Large intestine (tissue), 3 donors: ENCODE measurements at regions not wholly inside any gene's neighbourhood (a gene's known extent, or its start where the extent isn't known, plus 50 kb on each side); places are given as distances from the start of the nearest gene placed in this dataset.

Experiments used
- DNase-seq, 2 donors: peaks; one replicate each; pipeline versions ENCODE4 v3.0.0 to v3.0.0-alpha.2; 2013
- H3K27ac ChIP-seq: one replicate; pipeline ENCODE4 v1.5.1; 2013; ENCODE audit warnings: low read length
- H3K27me3 ChIP-seq: 2 replicates; pipeline ENCODE4 v1.6.1; 2013; ENCODE audit warnings: low read length; ENCODE audit not compliant: control insufficient read depth, insufficient read depth
- H3K36me3 ChIP-seq: 2 replicates; pipeline ENCODE4 v1.6.1; 2013; ENCODE audit warnings: low read length; ENCODE audit not compliant: control insufficient read depth, insufficient read depth
- H3K4me1 ChIP-seq: one replicate; pipeline ENCODE4 v1.6.1; 2013; ENCODE audit warnings: low read length; ENCODE audit not compliant: control insufficient read depth, insufficient read depth
- H3K4me3 ChIP-seq: one replicate; pipeline ENCODE4 v1.5.1; 2013; ENCODE audit warnings: low read length
- H3K9me3 ChIP-seq: one replicate; pipeline ENCODE4 v1.6.1; 2013; ENCODE audit warnings: mild to moderate bottlenecking, low read depth, low read length, moderate library complexity; ENCODE audit not compliant: control insufficient read depth
- WGBS: methylation state at CpG from one replicate; pipeline ENCODE4 v1.1.5; 2013; ENCODE audit warnings: low lambda C conversion rate; ENCODE audit not compliant: insufficient coverage; 5-methylcytosine and 5-hydroxymethylcytosine counted together

GRCh38 chr2:215758691-215759090 is 254.7 kb downstream of the MREG start:
- H3K36me3 ChIP-seq, result no peaks in the 10 kb centered on the region
- WGBS, result no CpG with 5 or more reads among the region's 4 CpGs

DNA sequence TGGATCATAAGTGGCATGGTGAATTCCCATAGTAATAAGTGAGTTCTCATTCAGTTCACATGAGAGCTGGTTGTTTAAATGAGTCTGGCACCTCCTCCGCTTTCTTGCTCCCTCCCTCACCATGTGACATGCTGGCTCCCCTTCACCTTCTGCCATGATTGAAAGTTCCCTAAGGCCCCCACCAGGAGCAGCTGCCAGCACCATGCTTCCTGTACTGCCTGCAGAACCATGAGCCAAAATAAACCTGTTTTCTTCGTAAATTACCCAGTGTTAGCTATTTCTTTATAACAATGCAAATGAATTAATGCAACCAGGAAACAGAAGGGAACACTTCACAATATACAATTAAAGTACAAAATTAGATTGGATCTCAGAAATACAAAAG is 257.0 kb downstream of the MREG start:
- Histone ChIP-seq H3K27ac (no peak overlapping the region), H3K36me3 (no peaks in the 10 kb centered on the region), H3K4me1 (no peaks in the 10 kb centered on the region), H3K27me3 (no peaks in the 10 kb centered on the region), H3K4me3 (no peak overlapping the region), H3K9me3 (no peaks in the 10 kb centered on the region)
- WGBS, result no CpG with 5 or more reads among the region's 2 CpGs
- no peak for DNase-seq

More at GRCh38 chr2:215758691-215759090, 254.7 kb downstream of the MREG start:
- Histone ChIP-seq H3K4me3 (no peak overlapping the region), H3K27me3 (no peaks in the 10 kb centered on the region), H3K27ac (no peak overlapping the region), H3K4me1 (no peaks in the 10 kb centered on the region), H3K9me3 (no peaks in the 10 kb centered on the region)
- DNase-seq, result no peak

DNA sequence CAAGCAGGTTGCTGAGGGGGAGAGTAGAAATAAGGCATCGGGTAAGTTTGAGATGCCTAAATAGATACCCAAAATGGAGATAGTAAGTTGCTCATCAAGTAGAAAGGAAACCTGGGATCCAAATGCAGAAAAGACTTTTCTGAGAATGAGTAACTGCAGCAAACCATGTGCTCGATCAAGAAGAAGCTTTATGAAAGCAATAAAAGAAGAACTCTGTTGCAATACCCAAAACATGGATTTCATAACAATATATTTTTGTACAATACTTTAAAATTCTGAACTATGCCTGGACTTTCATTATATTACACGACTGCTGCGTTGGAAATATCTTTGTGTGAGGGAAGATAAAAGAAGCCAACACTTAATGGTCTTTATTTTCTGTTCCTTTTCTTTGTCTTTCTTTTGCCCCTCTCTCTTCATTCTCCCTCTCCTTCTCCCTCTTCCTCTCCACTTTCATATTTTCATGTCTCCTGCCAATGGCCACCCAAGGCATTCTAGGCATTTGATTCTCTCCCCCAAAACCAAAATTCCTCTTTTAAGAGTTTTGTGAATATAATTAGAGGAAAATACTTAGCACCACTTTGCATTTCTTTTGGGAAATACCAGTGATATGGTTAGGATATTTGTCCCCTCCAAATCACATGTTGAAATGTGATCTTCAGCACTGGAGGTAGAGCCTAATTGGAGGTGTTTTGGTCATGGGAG is 257.6 kb downstream of the MREG start:
- no peaks in the 10 kb centered on the region for H3K36me3 ChIP-seq
- no peaks in the 10 kb centered on the region for H3K4me1 ChIP-seq
- H3K27me3 ChIP-seq, result no peaks in the 10 kb centered on the region
- no peak for DNase-seq
- H3K4me3 ChIP-seq, result no peak overlapping the region
- WGBS, result 88% methylated on average over 4 of the region's 4 CpGs
- no peaks in the 10 kb centered on the region for H3K9me3 ChIP-seq
- no peak overlapping the region for H3K27ac ChIP-seq

GRCh38 chr2:215754546-215754945 is 258.8 kb downstream of the MREG start:
- Histone ChIP-seq H3K36me3 (no peaks in the 10 kb centered on the region), H3K27ac (no peak overlapping the region), H3K4me1 (no peaks in the 10 kb centered on the region), H3K4me3 (no peak overlapping the region), H3K27me3 (no peaks in the 10 kb centered on the region), H3K9me3 (no peaks in the 10 kb centered on the region)
- DNase-seq, result no peak
- WGBS, result no CpG with 5 or more reads among the region's 3 CpGs

- DNase-seq, result no peak
- Histone ChIP-seq H3K4me1 (no peaks in the 10 kb centered on the region), H3K4me3 (no peak overlapping the region), H3K27ac (no peak overlapping the region), H3K27me3 (no peaks in the 10 kb centered on the region), H3K36me3 (no peaks in the 10 kb centered on the region), H3K9me3 (no peaks in the 10 kb centered on the region)
- WGBS, result no CpG with 5 or more reads among the region's 5 CpGs
Observed at GRCh38 chr2:215753808-215754207, 259.5 kb downstream of the MREG start.

DNA sequence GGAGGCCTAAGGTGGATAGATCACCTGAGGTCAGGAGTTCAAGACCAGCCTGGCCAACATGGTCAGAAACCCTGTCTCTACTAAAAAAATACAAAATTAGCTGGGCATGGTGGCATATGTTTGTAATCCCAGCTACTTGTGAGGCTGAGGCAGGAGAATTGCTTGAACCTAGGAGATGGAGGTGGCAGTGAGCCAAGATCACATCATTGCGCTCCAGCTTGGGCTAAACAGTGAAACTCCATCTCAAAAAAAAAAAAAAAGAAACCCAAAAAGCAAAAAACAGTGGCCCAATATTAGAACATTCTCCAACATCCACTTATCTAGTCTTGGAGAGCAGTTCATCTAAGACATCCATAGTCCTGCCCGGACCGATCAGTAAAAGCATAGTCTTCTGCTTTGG is 260.4 kb downstream of the MREG start:
- no peaks in the 10 kb centered on the region for H3K4me1 ChIP-seq

GRCh38 chr2:215752436-215752835 is 260.9 kb downstream of the MREG start:
- Histone ChIP-seq H3K27me3 (no peaks in the 10 kb centered on the region), H3K27ac (no peak overlapping the region), H3K4me3 (no peak overlapping the region), H3K9me3 (no peaks in the 10 kb centered on the region), H3K36me3 (no peaks in the 10 kb centered on the region), H3K4me1 (no peaks in the 10 kb centered on the region)
- no peak for DNase-seq
- WGBS, result 100% methylated on average over 2 of the region's 4 CpGs

More for the DNA sequence above, 260.4 kb downstream of the MREG start:
- Histone ChIP-seq H3K27ac (no peak overlapping the region), H3K9me3 (no peaks in the 10 kb centered on the region), H3K4me3 (no peak overlapping the region), H3K27me3 (no peaks in the 10 kb centered on the region), H3K36me3 (no peaks in the 10 kb centered on the region)
- no CpG with 5 or more reads among the region's 3 CpGs for WGBS
- DNase-seq, result no peak

- Histone ChIP-seq H3K9me3 (no peaks in the 10 kb centered on the region), H3K36me3 (no peaks in the 10 kb centered on the region), H3K4me3 (no peak overlapping the region), H3K27ac (no peak overlapping the region), H3K4me1 (no peaks in the 10 kb centered on the region), H3K27me3 (no peaks in the 10 kb centered on the region)
- DNase-seq, result no peak
- no CpG with 5 or more reads among the region's 3 CpGs for WGBS
Observed at GRCh38 chr2:215751911-215752272, 261.5 kb downstream of the MREG start.

DNA sequence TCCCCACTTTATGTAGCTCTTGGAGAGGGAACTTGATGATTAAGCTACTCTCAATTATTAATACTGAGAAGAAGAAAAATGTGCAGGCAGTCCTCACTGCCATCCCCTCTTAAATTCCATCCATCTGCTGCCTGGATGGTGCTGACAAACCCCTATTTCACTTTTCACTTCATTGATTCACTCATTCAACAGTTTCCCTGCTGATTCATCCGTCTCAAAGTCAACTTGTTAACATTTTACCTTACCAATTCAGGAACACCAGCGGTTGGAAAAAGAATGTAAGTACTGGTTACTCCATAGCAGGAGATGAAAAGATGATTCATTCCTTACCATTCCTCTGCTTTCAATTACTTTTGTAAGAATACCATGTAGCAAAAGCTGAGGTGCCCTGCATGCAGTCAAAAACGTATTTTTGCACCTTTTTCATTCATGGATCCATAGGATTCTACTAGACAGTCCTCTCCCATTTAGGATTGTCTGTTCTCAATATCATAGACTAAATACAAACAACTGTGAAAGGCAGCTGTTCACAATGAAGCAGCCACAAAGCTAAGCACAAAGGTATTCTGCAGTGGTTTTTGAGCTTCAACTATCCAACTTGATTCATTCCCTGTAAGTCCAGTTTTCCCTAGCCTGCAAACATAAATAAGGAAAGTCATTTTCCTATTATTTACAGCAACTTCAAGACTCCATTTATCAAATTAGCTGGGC is 262.0 kb downstream of the MREG start:
- Histone ChIP-seq H3K4me3 (no peak overlapping the region), H3K27ac (no peak overlapping the region), H3K9me3 (no peaks in the 10 kb centered on the region), H3K36me3 (no peaks in the 10 kb centered on the region), H3K27me3 (no peaks in the 10 kb centered on the region), H3K4me1 (no peaks in the 10 kb centered on the region)
- 100% methylated on average over 2 of the region's 3 CpGs for WGBS
- no peak for DNase-seq

DNA sequence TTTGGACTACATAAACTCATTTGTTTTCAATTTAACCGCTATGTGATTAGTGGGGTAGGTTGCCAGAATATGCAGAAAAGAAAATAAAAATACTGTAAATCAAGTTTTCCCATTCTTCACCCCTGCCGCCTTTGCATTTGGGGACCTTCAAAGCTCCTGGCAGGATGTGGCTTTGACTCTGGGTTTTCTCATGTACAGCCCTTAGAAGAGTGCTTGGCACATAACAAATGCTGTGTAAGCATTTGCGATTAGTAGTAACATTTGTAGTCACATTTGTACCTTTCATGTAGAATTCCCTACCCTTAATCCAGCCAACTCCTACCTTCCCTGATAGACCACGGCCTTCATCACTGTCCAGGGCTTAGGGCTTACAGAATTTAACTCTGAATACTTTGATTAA is 262.6 kb downstream of the MREG start:
- Histone ChIP-seq H3K27ac (no peak overlapping the region), H3K9me3 (no peaks in the 10 kb centered on the region), H3K4me3 (no peak overlapping the region), H3K4me1 (no peaks in the 10 kb centered on the region), H3K36me3 (no peaks in the 10 kb centered on the region), H3K27me3 (no peaks in the 10 kb centered on the region)
- no peak for DNase-seq
- 100% methylated on average over 1 of the region's 4 CpGs for WGBS
